Ascending aorta (tissue), 2 donors: ENCODE measurements at regions not wholly inside any gene's neighbourhood (a gene's known extent, or its start where the extent isn't known, plus 50 kb on each side); places are given as distances from the start of the nearest gene placed in this dataset.

Source experiments
- DNase-seq, 2 donors: peaks; one replicate each; pipeline ENCODE4 v3.0.0-alpha.2; 2019; ENCODE audit warnings: low spot score in 2 of 2
- H3K27ac ChIP-seq, 2 donors: fragments of 200-600 bp; sonication (generic); one replicate each; pipeline ENCODE4 v1.5.1; 2016 to 2017; ENCODE audit warnings: mild to moderate bottlenecking in 1 of 2
- H3K27me3 ChIP-seq: fragments of 200-600 bp; sonication (generic); one replicate; pipeline ENCODE4 v1.5.1; 2017
- H3K36me3 ChIP-seq, 2 donors: fragments of 200-600 bp; sonication (generic); one replicate each; pipeline ENCODE4 v1.5.1; 2016
- H3K4me1 ChIP-seq, 2 donors: fragments of 200-600 bp; sonication (generic); one replicate each; pipeline ENCODE4 v1.5.1; 2016 to 2017; ENCODE audit warnings: mild to moderate bottlenecking in 1 of 2
- H3K4me3 ChIP-seq, 2 donors: fragments of 200-600 bp; sonication (generic); one replicate each; pipeline ENCODE4 v1.5.1; 2016 to 2017; ENCODE audit warnings: mild to moderate bottlenecking in 1 of 2
- H3K9me3 ChIP-seq, 2 donors: fragments of 200-600 bp; sonication (generic); one replicate each; pipeline ENCODE4 v1.5.1; 2016
- CTCF ChIP-seq, 3 experiments: fragments of 200-600 bp in 2 of 3; fragments of 450-650 bp in 1 of 3; sonication (generic) in 2 of 3; IDR thresholded peaks; one replicate each; pipeline ENCODE4 v1.5.1; 2016 to 2019; ENCODE audit warnings: antibody characterized with exemption in 3 of 3, mild to moderate bottlenecking in 1 of 3, moderate library complexity in 1 of 3
- intact Hi-C: fragments of 100-400 bp; cut with DNase I; formaldehyde crosslinking; loops from one replicate; pipeline ENCODE4 v1.15.1; 2023

GRCh38 chr9:90741036-90741435 lies 60.6 kb upstream of the SYK start:
- H3K4me3 ChIP-seq, result no peak overlapping the region
- intact Hi-C loops, result no loop called here
- H3K36me3 ChIP-seq, result no peaks in the 10 kb centered on the region
- DNase-seq, result no peak
- no peak for TF ChIP-seq CTCF (IDR thresholded peaks at IDR 0.05)
- no peaks in the 10 kb centered on the region for H3K9me3 ChIP-seq
- no peaks in the 10 kb centered on the region for H3K27me3 ChIP-seq
- H3K27ac ChIP-seq, result no peak overlapping the region
- H3K4me1 ChIP-seq, result no peaks in the 10 kb centered on the region

GRCh38 chr9:90737742-90738141 lies 63.9 kb upstream of the SYK start:
- no peaks in the 10 kb centered on the region for H3K4me1 ChIP-seq
- H3K4me3 ChIP-seq, result no peak overlapping the region
- no peaks in the 10 kb centered on the region for H3K9me3 ChIP-seq
- no peaks in the 10 kb centered on the region for H3K27me3 ChIP-seq
- TF ChIP-seq CTCF (IDR thresholded peaks at IDR 0.05), result no peak
- no peaks in the 10 kb centered on the region for H3K36me3 ChIP-seq
- intact Hi-C loops, result loop anchor here (10.0 kb wide), 1 partner anchor 63 kb away; no protein-coding TSS in a partner anchor
- no peak overlapping the region for H3K27ac ChIP-seq
- DNase-seq, result no peak

- H3K9me3 ChIP-seq, result no peaks in the 10 kb centered on the region
- intact Hi-C loops, result loop anchor here (10.0 kb wide), 1 partner anchor 61 kb away; no protein-coding TSS in a partner anchor
- no peak for TF ChIP-seq CTCF (IDR thresholded peaks at IDR 0.05)
These were observed 65.7 kb upstream of the SYK start for GRCh38 chr9:90735952-90736351.

GRCh38 chr9:90734631-90735030 lies 67.0 kb upstream of the SYK start:
- no peak overlapping the region for H3K27ac ChIP-seq
- TF ChIP-seq CTCF (IDR thresholded peaks at IDR 0.05), result no peak
- no peaks in the 10 kb centered on the region for H3K27me3 ChIP-seq
- no peaks in the 10 kb centered on the region for H3K4me1 ChIP-seq
- no peaks in the 10 kb centered on the region for H3K9me3 ChIP-seq
- no peak for DNase-seq
- no peaks in the 10 kb centered on the region for H3K36me3 ChIP-seq
- H3K4me3 ChIP-seq, result no peak overlapping the region
- intact Hi-C loops, result loop anchor here (10.0 kb wide), 1 partner anchor 60 kb away; no protein-coding TSS in a partner anchor

More at GRCh38 chr9:90735952-90736351, 65.7 kb upstream of the SYK start:
- Histone ChIP-seq H3K27me3 (no peaks in the 10 kb centered on the region), H3K36me3 (no peaks in the 10 kb centered on the region), H3K4me1 (no peaks in the 10 kb centered on the region), H3K27ac (no peak overlapping the region), H3K4me3 (no peak overlapping the region)
- DNase-seq, result no peak

- no peaks in the 10 kb centered on the region for H3K4me1 ChIP-seq
- intact Hi-C loops, result no loop called here
- no peaks in the 10 kb centered on the region for H3K36me3 ChIP-seq
- no peaks in the 10 kb centered on the region for H3K27me3 ChIP-seq
- no peak overlapping the region for H3K4me3 ChIP-seq
- DNase-seq, result no peak
- H3K27ac ChIP-seq, result no peak overlapping the region
- no peaks in the 10 kb centered on the region for H3K9me3 ChIP-seq
- no peak for TF ChIP-seq CTCF (IDR thresholded peaks at IDR 0.05)
These were observed 72.3 kb upstream of the SYK start for GRCh38 chr9:90729351-90729750.

GRCh38 chr9:90727488-90727887 lies 74.1 kb upstream of the SYK start:
- no peak overlapping the region for H3K4me3 ChIP-seq
- intact Hi-C loops, result no loop called here
- TF ChIP-seq CTCF (IDR thresholded peaks at IDR 0.05), result no peak
- no peaks in the 10 kb centered on the region for H3K9me3 ChIP-seq
- H3K27me3 ChIP-seq, result no peaks in the 10 kb centered on the region
- no peak for DNase-seq
- no peak overlapping the region for H3K27ac ChIP-seq
- no peaks in the 10 kb centered on the region for H3K4me1 ChIP-seq
- H3K36me3 ChIP-seq, result no peaks in the 10 kb centered on the region
